Hematopoietic multipotent progenitor cell (in vitro differentiated cells): ENCODE measurements at regions not wholly inside any gene's neighbourhood (a gene's known extent, or its start where the extent isn't known, plus 50 kb on each side); places are given as distances from the start of the nearest gene placed in this dataset.

Source experiments
- DNase-seq, 3 donors: peaks; one replicate each; pipeline ENCODE4 v3.0.0-alpha.2; 2011 to 2015; ENCODE audit warnings: low read depth in 2 of 3, low spot score in 2 of 3

DNA sequence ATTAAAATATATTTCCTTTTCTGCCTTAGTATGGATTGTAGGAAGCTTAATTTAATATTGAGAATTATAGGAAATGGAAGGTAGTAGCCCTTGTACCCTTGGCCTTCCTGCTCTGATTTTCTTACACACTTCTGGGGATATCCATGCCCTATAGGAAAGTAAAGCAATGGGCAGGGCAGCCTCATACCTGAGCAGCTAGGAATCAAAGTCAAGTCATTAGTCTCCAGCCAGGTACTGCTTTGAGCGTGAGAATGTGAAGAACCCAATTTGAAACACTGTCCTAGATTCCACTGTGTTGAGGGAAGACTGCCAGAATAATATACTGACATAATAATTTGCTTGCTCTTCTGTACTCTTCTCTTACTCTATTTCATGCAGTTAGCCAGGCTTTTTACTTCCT lies 51.0 kb upstream of the L3MBTL3 start:
- no peak for DNase-seq

DNA sequence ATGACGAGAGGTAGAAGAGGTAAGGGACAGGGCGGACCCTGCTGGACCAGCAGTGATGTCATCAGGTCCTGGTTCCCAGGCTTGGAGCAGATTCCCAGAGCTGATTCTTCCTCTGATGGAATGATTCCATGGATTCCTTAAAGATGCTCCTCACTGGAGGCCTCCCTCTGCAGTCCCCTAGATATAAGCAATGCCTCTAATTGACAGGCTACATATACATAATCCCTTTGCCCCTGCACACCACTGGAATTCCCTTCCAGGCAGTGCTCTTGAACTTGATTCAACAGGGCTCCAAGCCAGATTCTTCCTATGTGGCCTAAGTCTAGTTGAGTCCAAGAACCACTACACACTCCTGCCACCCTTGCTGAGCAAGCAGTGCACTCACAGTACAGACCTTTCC lies 52.3 kb upstream of the L3MBTL3 start:
- no peak for DNase-seq

DNA sequence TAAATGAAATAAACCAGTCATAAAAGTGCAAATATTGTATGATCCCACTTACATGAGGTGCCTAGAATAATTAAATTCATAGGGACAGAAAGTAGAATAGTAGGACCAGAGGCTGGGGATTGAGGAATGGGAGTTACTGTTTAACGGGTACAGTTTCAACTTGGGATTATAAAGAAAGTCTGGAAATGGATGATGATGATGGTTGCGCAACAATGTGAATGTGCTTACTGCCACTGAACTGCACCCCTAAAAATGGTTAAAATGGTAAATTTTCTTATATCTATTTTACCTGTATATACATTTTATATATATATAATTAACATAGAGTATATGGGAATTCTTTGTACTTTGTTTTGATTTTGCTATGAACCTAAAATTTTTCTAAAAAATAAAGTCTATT lies 53.3 kb upstream of the L3MBTL3 start:
- no peak for DNase-seq

DNA sequence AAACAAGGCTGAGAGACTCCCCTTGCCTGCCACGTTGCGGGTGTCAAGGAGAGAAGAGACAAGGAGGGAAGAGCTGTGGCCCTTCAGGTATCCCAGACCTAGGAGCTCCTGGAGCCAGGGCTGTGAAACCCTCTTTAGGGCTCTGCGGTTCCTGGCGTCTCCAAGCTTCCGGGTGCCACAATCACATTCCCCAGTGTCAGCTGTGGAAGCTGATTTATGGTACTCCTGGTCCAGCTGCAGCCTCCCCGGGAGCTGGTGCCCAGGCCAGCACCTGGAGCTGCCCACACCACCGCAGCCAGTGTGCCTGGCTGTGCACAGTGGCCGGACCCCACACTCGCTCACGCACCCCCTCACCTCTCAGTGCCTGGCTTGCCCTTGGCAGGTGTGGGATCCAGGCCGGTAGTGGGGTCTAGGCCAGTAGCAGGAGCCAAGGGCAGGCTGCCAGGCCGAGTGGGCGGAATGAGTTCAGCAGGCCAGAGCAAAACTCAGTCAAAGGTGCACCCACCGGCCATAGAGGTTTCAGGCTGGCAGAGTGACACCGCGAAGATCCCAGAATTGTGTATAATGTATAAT lies 58.9 kb upstream of the L3MBTL3 start:
- DNase-seq: no peak

DNA sequence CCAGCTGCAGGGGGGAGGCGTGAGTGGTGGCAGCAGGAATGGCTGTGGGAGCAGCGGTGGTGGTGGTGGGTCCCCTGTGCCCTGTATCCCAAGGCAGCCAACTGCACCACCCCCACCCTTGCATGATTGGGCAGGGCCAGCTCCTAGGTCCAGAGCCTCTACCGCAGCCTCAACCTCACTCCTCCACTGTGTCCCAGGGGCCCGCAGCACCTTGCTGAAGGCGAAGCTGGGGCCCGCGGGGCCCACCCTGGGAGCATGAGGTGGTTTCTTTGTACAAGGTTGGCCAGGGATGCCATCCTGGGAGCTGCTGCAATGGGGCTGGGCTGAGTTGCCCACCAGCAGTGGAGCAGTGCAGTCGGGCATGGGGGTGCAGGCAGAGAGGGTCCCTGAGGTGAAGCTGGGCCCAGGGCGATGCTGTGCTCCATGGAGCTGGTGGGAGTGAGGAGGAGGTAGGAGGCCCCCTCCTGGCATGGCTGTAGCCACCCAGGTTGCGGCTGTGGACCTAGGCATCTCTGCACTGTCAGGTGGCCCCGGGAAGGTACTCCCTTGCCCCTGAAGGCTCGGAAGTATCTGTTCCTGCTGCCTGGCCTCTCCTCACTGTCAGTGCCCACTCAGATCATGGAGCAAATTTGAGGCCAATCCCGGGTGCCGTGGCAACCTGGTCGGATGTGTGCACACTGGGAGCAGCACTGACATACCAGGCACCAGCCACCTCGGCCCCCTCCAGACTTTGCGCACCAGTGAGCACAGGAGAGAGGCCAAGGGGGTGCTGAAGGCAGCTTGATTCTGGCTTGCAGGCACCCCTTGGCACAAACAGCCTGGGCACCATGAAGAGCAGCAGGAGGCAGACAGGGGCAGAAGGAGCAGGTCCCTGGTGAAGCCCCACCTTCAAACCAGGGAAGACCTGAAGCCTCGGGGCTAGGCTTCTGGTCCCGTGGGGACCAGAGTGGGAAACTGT lies 60.2 kb upstream of the L3MBTL3 start:
- no peak for DNase-seq

GRCh38 chr6:129955584-129955983 lies 62.8 kb upstream of the L3MBTL3 start:
- DNase-seq: no peak

- DNase-seq: no peak
Observed at GRCh38 chr6:129954749-129955431, 63.5 kb upstream of the L3MBTL3 start.

DNA sequence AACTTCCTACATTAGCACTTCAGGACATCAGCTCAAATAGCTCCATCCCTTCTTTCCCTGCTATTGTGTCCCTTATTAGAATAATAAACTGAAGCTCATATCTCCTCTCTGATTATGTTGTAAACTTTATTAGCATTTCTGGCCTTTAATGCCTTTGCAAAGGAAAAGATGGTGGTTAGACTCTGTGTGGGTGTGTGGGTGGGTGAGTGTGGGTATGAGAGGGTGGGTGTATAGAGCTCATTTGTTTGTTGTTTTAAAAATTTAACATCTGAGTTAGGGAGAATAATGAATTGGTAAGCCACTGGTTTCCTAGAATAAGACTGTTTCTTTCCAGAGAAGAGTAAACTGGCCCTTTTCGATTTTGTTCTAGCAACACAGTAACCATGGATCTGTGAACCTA lies 70.6 kb upstream of the L3MBTL3 start:
- DNase-seq: no peak

- no peak for DNase-seq
Observed at GRCh38 chr6:129946439-129947140, 71.8 kb upstream of the L3MBTL3 start.

GRCh38 chr6:129943637-129944271 lies 74.6 kb upstream of the L3MBTL3 start:
- no peak for DNase-seq

GRCh38 chr6:129940454-129941195 lies 77.8 kb upstream of the L3MBTL3 start:
- no peak for DNase-seq

DNA sequence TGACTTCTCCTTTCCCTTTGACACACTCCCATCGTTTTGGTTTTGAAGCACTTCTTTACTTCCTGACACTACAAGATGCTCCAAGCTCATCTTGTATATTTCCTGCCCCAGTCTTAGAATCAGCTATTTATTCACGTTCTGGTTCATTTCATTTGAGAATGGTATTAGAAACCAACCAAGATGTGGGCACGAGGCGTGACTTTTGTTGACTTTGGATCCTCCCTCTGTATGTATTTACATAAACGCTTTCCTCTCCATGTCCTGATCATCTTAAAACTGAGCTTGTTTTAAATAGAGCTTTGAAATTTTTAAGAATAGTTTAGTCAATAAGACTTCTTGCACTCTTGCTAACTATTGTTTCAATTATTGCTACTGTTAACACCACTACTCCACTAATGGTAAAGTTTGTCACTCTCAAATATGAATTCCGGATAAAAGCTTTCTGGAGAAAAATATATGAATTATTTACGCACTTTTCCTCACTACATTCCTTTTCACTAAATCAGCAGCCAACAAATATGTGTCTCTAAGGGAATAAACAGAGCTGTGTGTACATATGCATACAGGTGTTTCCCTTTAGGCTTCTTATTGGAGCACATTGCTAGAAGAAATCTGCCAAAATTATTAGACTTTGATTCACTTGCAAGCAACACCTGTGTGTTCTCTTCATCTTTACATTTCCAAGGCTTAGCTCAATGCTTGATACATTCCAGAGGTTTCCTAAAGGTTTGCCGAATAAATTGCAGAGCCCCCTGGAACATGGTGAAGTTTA lies 77.3 kb upstream of the TMEM244 start:
- DNase-seq: no peak

- peak; percentile 16 to 73 (median 45) for DNase-seq
Observed at GRCh38 chr6:129936329-129937165, 75.4 kb upstream of the TMEM244 start.

- no peak for DNase-seq
Observed at GRCh38 chr6:129932321-129932720, 71.2 kb upstream of the TMEM244 start.

GRCh38 chr6:129929433-129929832 lies 68.3 kb upstream of the TMEM244 start:
- no peak for DNase-seq

DNA sequence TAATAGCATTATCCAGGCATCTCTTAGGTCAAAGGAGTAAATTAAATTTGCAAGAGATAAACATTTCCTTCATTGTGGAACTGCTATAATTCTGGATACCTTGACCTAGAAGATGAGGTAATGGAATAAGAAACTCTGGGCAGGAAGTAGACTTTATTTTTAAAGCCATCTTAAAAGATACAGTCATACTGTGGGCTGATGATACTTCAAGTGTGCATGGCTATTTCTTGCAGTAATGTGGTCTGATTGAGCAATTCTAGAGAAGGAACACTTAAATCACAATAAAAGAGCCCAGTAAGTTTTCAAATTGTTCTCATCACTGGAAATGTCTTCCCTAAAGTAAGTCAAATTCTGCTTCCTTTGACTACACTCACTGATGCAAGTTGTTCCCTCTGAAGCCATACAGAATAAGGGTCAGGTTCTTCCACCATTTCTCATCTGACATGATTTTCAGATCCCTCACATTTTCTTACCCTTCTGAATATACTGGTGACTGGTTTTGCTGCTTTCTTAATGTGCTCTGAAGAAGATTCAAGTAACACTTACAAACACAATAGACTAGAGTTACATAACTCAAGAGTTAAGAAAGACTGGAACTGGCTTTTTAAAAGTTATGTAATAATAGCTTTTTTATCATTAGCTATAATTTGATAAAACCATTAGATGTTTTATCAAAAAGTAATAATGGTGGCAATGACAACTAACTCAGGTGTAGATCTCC lies 62.6 kb upstream of the TMEM244 start:
- no peak for DNase-seq

- peak in 1 of 3 donors; percentile 3 for DNase-seq
Observed at GRCh38 chr6:129921169-129921817, 60.2 kb upstream of the TMEM244 start.
